Keratinocyte (primary cell): ENCODE measurements at regions not wholly inside any gene's neighbourhood (a gene's known extent, or its start where the extent isn't known, plus 50 kb on each side); places are given as distances from the start of the nearest gene placed in this dataset.

Experiments used
- DNase-seq: peaks from one replicate; pipeline ENCODE4 v3.0.0-alpha.2; 2011; ENCODE audit warnings: low read depth, missing footprints, low spot score
- FAIRE-seq: peaks from 2 replicates; lab custom pipeline; 2011; peaks lifted over from hg19 to GRCh38; lab: Jason Lieb, UNC
- H2AFZ ChIP-seq: 2 replicates; pipeline ENCODE4 v1.6.0; 2012; ENCODE audit warnings: low read length, control low read depth, inconsistent platforms; ENCODE audit not compliant: control insufficient read depth
- H3K27ac ChIP-seq: 2 replicates; pipeline ENCODE4 v1.5.1; 2011; ENCODE audit warnings: low read length; ENCODE audit not compliant: control insufficient read depth, insufficient read depth
- H3K27me3 ChIP-seq: 3 replicates; pipeline ENCODE4 v1.6.0; 2011; ENCODE audit warnings: low read length; ENCODE audit not compliant: control insufficient read depth, insufficient read depth; ENCODE audit errors: extremely low read depth
- H3K36me3 ChIP-seq, 2 experiments: 2 replicates in 1 of 2; 3 replicates in 1 of 2; pipeline ENCODE4 v1.5.1; 2011; ENCODE audit warnings: low read length in 2 of 2, mild to moderate bottlenecking in 1 of 2; ENCODE audit not compliant: control insufficient read depth in 2 of 2, insufficient read depth in 2 of 2; ENCODE audit errors: extremely low read depth in 1 of 2
- H3K4me1 ChIP-seq: 3 replicates; pipeline ENCODE4 v1.5.1; 2011; ENCODE audit warnings: low read length; ENCODE audit not compliant: control insufficient read depth, insufficient read depth; ENCODE audit errors: extremely low read depth
- H3K4me2 ChIP-seq: 3 replicates; pipeline ENCODE4 v1.6.0; 2011; ENCODE audit warnings: low read depth, low read length; ENCODE audit not compliant: control insufficient read depth, insufficient read depth; ENCODE audit errors: extremely low read depth
- H3K4me3 ChIP-seq, 3 experiments: fragments of 200-600 bp in 1 of 3; sonication (generic) in 1 of 3; 2 replicates in 2 of 3; 3 replicates in 1 of 3; pipeline ENCODE4 v1.5.1; 2011 to 2016; ENCODE audit warnings: low read length in 3 of 3, mild to moderate bottlenecking in 3 of 3, control low read depth in 2 of 3, inconsistent platforms in 1 of 3, low read depth in 1 of 3, mixed read lengths in 1 of 3, mixed run types in 1 of 3, moderate library complexity in 1 of 3; ENCODE audit not compliant: control insufficient read depth in 2 of 3, insufficient read depth in 2 of 3; ENCODE audit errors: extremely low read depth in 1 of 3
- H3K79me2 ChIP-seq: 2 replicates; pipeline ENCODE4 v1.6.0; 2012; ENCODE audit warnings: low read length; ENCODE audit not compliant: control insufficient read depth, insufficient read depth
- H3K9ac ChIP-seq: 3 replicates; pipeline ENCODE4 v1.6.0; 2011; ENCODE audit warnings: low read length; ENCODE audit not compliant: control insufficient read depth, insufficient read depth; ENCODE audit errors: extremely low read depth
- H3K9me1 ChIP-seq: 3 replicates; pipeline ENCODE4 v1.6.0; 2011; ENCODE audit warnings: low read length; ENCODE audit not compliant: control insufficient read depth, insufficient read depth; ENCODE audit errors: extremely low read depth
- H3K9me3 ChIP-seq: 2 replicates; pipeline ENCODE4 v1.5.1; 2012; ENCODE audit warnings: low read depth, low read length; ENCODE audit not compliant: control insufficient read depth
- H4K20me1 ChIP-seq: 3 replicates; pipeline ENCODE4 v1.6.0; 2011; ENCODE audit warnings: low read length; ENCODE audit not compliant: control insufficient read depth, insufficient read depth; ENCODE audit errors: extremely low read depth
- CTCF ChIP-seq, 3 experiments: IDR thresholded peaks in 1 of 3; conservative IDR thresholded peaks in 1 of 3; optimal IDR thresholded peaks in 1 of 3; 2 replicates in 2 of 3; 3 replicates in 1 of 3; pipeline versions ENCODE3 to v1.5.1; 2011; ENCODE audit warnings: low read length in 3 of 3, mild to moderate bottlenecking in 3 of 3, moderate library complexity in 2 of 3, control low read depth in 1 of 3, inconsistent platforms in 1 of 3; ENCODE audit not compliant: insufficient read depth in 2 of 3; ENCODE audit errors: extremely low read depth in 1 of 3
- EZH2 ChIP-seq: IDR thresholded peaks from one replicate; pipeline ENCODE4 v1.6.1; 2012; ENCODE audit warnings: inconsistent platforms, mild to moderate bottlenecking, low read length, moderate library complexity
- dilution Hi-C: fragments of 300-500 bp; cut with MboI; formaldehyde crosslinking; loops from one replicate; pipeline ENCODE4 v1.7.0; 2020; ENCODE audit warnings: low sequenced_read_pairs; ENCODE audit not compliant: extremely low pct_ligation_motif_present

- H4K20me1 ChIP-seq, result no peaks in the 10 kb centered on the region
- no peak overlapping the region for H3K9ac ChIP-seq
- no peaks in the 10 kb centered on the region for H3K9me1 ChIP-seq
- H3K36me3 ChIP-seq, result no peaks in the 10 kb centered on the region
- H3K27ac ChIP-seq, result no peak overlapping the region
- dilution Hi-C loops, result no loop called here
- no peaks in the 10 kb centered on the region for H3K27me3 ChIP-seq
- DNase-seq (no peak), FAIRE-seq (no peak)
- no peaks in the 10 kb centered on the region for H3K9me3 ChIP-seq
- TF ChIP-seq CTCF (optimal IDR thresholded peaks at IDR 0.05 in 1 of 3, IDR thresholded peaks at IDR 0.05 in 1 of 3, conservative IDR thresholded peaks at IDR 0.05 in 1 of 3; ENCODE audit: extremely low read depth in 1 of 3, insufficient read depth in 2 of 3, low read length in 3 of 3), result no peak
- TF ChIP-seq EZH2, result no peak
- H2AFZ ChIP-seq, result no peak overlapping the region
- no peaks in the 10 kb centered on the region for H3K4me1 ChIP-seq
- H3K79me2 ChIP-seq, result no peaks in the 10 kb centered on the region
- H3K4me3 ChIP-seq, result no peak overlapping the region
- no peak overlapping the region for H3K4me2 ChIP-seq
Measured at GRCh38 chr2:16115881-16116830, 175.8 kb downstream of the MYCN start.

- Histone ChIP-seq H3K9ac (no peak overlapping the region), H3K36me3 (no peaks in the 10 kb centered on the region), H3K4me3 (no peak overlapping the region), H3K4me2 (no peak overlapping the region), H3K27ac (no peak overlapping the region), H3K4me1 (no peaks in the 10 kb centered on the region), H3K9me1 (no peaks in the 10 kb centered on the region), H4K20me1 (no peaks in the 10 kb centered on the region), H3K9me3 (no peaks in the 10 kb centered on the region), H2AFZ (no peak overlapping the region), H3K79me2 (no peaks in the 10 kb centered on the region), H3K27me3 (no peaks in the 10 kb centered on the region)
- FAIRE-seq (no peak), DNase-seq (no peak)
- no peak for TF ChIP-seq EZH2
- no peak for TF ChIP-seq CTCF (optimal IDR thresholded peaks at IDR 0.05 in 1 of 3, IDR thresholded peaks at IDR 0.05 in 1 of 3, conservative IDR thresholded peaks at IDR 0.05 in 1 of 3; ENCODE audit: extremely low read depth in 1 of 3, insufficient read depth in 2 of 3, low read length in 3 of 3)
- dilution Hi-C loops, result no loop called here
Measured at GRCh38 chr2:16115291-16115690, 174.9 kb downstream of the MYCN start.
